PC-3 (cell line): ENCODE measurements at regions not wholly inside any gene's neighbourhood (a gene's known extent, or its start where the extent isn't known, plus 50 kb on each side); places are given as distances from the start of the nearest gene placed in this dataset.

ENCODE experiments used
- CTCF ChIP-seq: fragments of 300-600 bp; sonication (generic); conservative IDR thresholded peaks from 2 replicates; pipeline ENCODE4 v1.5.1; 2017; ENCODE audit warnings: antibody characterized with exemption, low read depth, mild to moderate bottlenecking, low read length
- EZH2 ChIP-seq: fragments of 300-600 bp; sonication (generic); IDR thresholded peaks from one replicate; pipeline ENCODE4 v1.6.1; 2017; ENCODE audit warnings: antibody characterized with exemption, mild to moderate bottlenecking, low read length; ENCODE audit not compliant: unreplicated experiment

- TF ChIP-seq CTCF (no peak), EZH2 (no peak)
Observed at GRCh38 chr6:45818655-45819054, 197.0 kb downstream of the CLIC5 start.
